ENCODE measurements at regions not wholly inside any gene's neighbourhood (a gene's known extent, or its start where the extent isn't known, plus 50 kb on each side); places are given as distances from the start of the nearest gene placed in this dataset.
"Not testable (repeated sequence)": the region's sequence is repeated elsewhere in the genome, so short reads cannot be mapped to it uniquely, and the experiment has no call there.

GRCh38 chr7:150134451-150134850 lies 188.7 kb upstream of the LRRC61 start:
- TF ChIP-seq CTCF, POLR2A (IDR thresholded peaks at IDR 0.05): not testable (repeated sequence)

All from Peyer's patch (tissue), 4 donors.